CD4-positive, alpha-beta memory T cell (primary cell): ENCODE measurements at regions not wholly inside any gene's neighbourhood (a gene's known extent, or its start where the extent isn't known, plus 50 kb on each side); places are given as distances from the start of the nearest gene placed in this dataset.
A peak's percentile ranks its signal among the peaks of the same experiment; 100 is the strongest.

Experiments used
- CTCF ChIA-PET: fragments of 350-600 bp; sonication (Branson Sonifier 250); formaldehyde crosslinking; loops from one replicate; lab custom pipeline; 2021; ENCODE audit warnings: inconsistent platforms; ENCODE audit not compliant: partially characterized antibody; lab: Charles Lee
- POLR2A ChIA-PET: fragments of 350-600 bp; sonication (Branson Sonifier 250); formaldehyde crosslinking; loops from one replicate; lab custom pipeline; 2021; ENCODE audit not compliant: partially characterized antibody; lab: Charles Lee
- DNase-seq, 5 donors: peaks; one replicate each; pipeline versions ENCODE4 v3.0.0 to v3.0.0-alpha.2; 2020 to 2022; ENCODE audit warnings: mixed read lengths in 1 of 5
- H3K27ac ChIP-seq: one replicate; pipeline ENCODE4 v1.7.0; 2013; ENCODE audit warnings: low read depth, low read length
- H3K27me3 ChIP-seq: 2 replicates; pipeline ENCODE4 v1.7.0; 2013; ENCODE audit warnings: mild to moderate bottlenecking, low read length, moderate library complexity; ENCODE audit not compliant: insufficient read depth
- H3K36me3 ChIP-seq: 2 replicates; pipeline ENCODE4 v1.7.0; 2013; ENCODE audit warnings: mild to moderate bottlenecking, low read length, moderate library complexity; ENCODE audit not compliant: insufficient read depth
- H3K4me1 ChIP-seq: 2 replicates; pipeline ENCODE4 v1.7.0; 2013; ENCODE audit warnings: mild to moderate bottlenecking, low read length, moderate library complexity; ENCODE audit not compliant: insufficient read depth
- H3K4me3 ChIP-seq, 2 donors: one replicate each; pipeline ENCODE4 v1.7.0; 2013; ENCODE audit warnings: low read length in 2 of 2, mild to moderate bottlenecking in 1 of 2
- H3K9me3 ChIP-seq, 2 donors: one replicate each; pipeline ENCODE4 v1.7.0; 2013; ENCODE audit warnings: low read length in 2 of 2, control low read depth in 1 of 2; ENCODE audit not compliant: control insufficient read depth in 1 of 2
- H3K27ac Mint-ChIP-seq, 7 donors: one replicate each; pipeline ENCODE4 v1.8.0; 2020 to 2021; ENCODE audit warnings: mixed read lengths in 7 of 7, mild to moderate bottlenecking in 6 of 7, inconsistent platforms in 3 of 7, moderate library complexity in 3 of 7
- H3K27me3 Mint-ChIP-seq, 2 donors: one replicate each; pipeline ENCODE4 v1.8.0; 2020 to 2021; ENCODE audit warnings: mixed read lengths in 2 of 2
- H3K36me3 Mint-ChIP-seq, 2 donors: one replicate each; pipeline ENCODE4 v1.8.0; 2020 to 2021; ENCODE audit warnings: mixed read lengths in 2 of 2, inconsistent platforms in 1 of 2, mild to moderate bottlenecking in 1 of 2
- H3K4me1 Mint-ChIP-seq, 4 donors: one replicate each; pipeline ENCODE4 v1.8.0; 2020 to 2021; ENCODE audit warnings: mixed read lengths in 4 of 4, mild to moderate bottlenecking in 1 of 4
- H3K4me3 Mint-ChIP-seq, 8 donors: one replicate each; pipeline ENCODE4 v1.8.0; 2020 to 2021; ENCODE audit warnings: mixed read lengths in 8 of 8, mild to moderate bottlenecking in 7 of 8, moderate library complexity in 6 of 8, inconsistent platforms in 3 of 8
- H3K9me3 Mint-ChIP-seq, 8 donors: one replicate each; pipeline ENCODE4 v1.8.0; 2020 to 2021; ENCODE audit warnings: mixed read lengths in 8 of 8, mild to moderate bottlenecking in 5 of 8, inconsistent platforms in 3 of 8, moderate library complexity in 1 of 8
- intact Hi-C: fragments of 100-400 bp; cut with micrococcal nuclease; formaldehyde crosslinking; loops from one replicate; pipeline ENCODE4 v1.15.1; 2023

- POLR2A ChIA-PET: no interaction called here
- intact Hi-C loops: no loop called here
- Histone ChIP-seq H3K27ac (no peak overlapping the region), H3K36me3 (no peaks in the 10 kb centered on the region), H3K27me3 (no peaks in the 10 kb centered on the region), H3K4me3 (no peak overlapping the region), H3K9me3 (no peaks in the 10 kb centered on the region), H3K4me1 (no peaks in the 10 kb centered on the region)
- Mint-ChIP-seq H3K27ac (peak overlapping the region in 1 of 7 donors; percentile 18), H3K4me3 (no peak overlapping the region), H3K9me3 (no peaks in the 10 kb centered on the region), H3K4me1 (peaks cover 0 to 4% (median 0%) of the 10 kb centered on the region in 4 donors), H3K27me3 (peaks cover 0 to 1% of the 10 kb centered on the region in 2 donors), H3K36me3 (no peaks in the 10 kb centered on the region)
- CTCF ChIA-PET: interaction anchor here (1.7 kb wide), 1 partner anchor 11 kb away, joined by 5 read pairs; no protein-coding TSS in a partner anchor
- DNase-seq: no peak
These were observed 166.0 kb downstream of the VEGFA start for GRCh38 chr6:43935921-43936439.

GRCh38 chr6:43934803-43935602 is 165.0 kb downstream of the VEGFA start:
- no peaks in the 10 kb centered on the region for H3K36me3 ChIP-seq
- H3K9me3 Mint-ChIP-seq: no peaks in the 10 kb centered on the region
- H3K27me3 ChIP-seq: no peaks in the 10 kb centered on the region
- peaks cover 0 to 4% (median 0%) of the 10 kb centered on the region in 4 donors for H3K4me1 Mint-ChIP-seq
- H3K4me1 ChIP-seq: no peaks in the 10 kb centered on the region
- ChIA-PET CTCF (no interaction called here), POLR2A (no interaction called here)
- no peaks in the 10 kb centered on the region for H3K36me3 Mint-ChIP-seq
- H3K27me3 Mint-ChIP-seq: peaks cover 0 to 1% of the 10 kb centered on the region in 2 donors
- H3K27ac Mint-ChIP-seq: peak overlapping the region in 1 of 7 donors; percentile 19
- no peak overlapping the region for H3K27ac ChIP-seq
- H3K4me3 Mint-ChIP-seq: no peak overlapping the region
- DNase-seq: no peak
- no peaks in the 10 kb centered on the region for H3K9me3 ChIP-seq
- intact Hi-C loops: no loop called here
- no peak overlapping the region for H3K4me3 ChIP-seq

- Mint-ChIP-seq H3K27me3 (no peaks in the 10 kb centered on the region), H3K9me3 (no peaks in the 10 kb centered on the region), H3K4me3 (no peak overlapping the region), H3K4me1 (peaks cover 0 to 4% (median 0%) of the 10 kb centered on the region in 4 donors), H3K36me3 (no peaks in the 10 kb centered on the region), H3K27ac (no peak overlapping the region)
- H3K27me3 ChIP-seq: no peaks in the 10 kb centered on the region
- ChIA-PET POLR2A (no interaction called here), CTCF (no interaction called here)
- H3K9me3 ChIP-seq: no peaks in the 10 kb centered on the region
- no peaks in the 10 kb centered on the region for H3K36me3 ChIP-seq
- intact Hi-C loops: no loop called here
- no peak overlapping the region for H3K4me3 ChIP-seq
- no peak for DNase-seq
- H3K4me1 ChIP-seq: no peaks in the 10 kb centered on the region
- no peak overlapping the region for H3K27ac ChIP-seq
These were observed 164.3 kb downstream of the VEGFA start for GRCh38 chr6:43934183-43934802.

GRCh38 chr6:43933148-43933885 is 163.3 kb downstream of the VEGFA start:
- Histone ChIP-seq H3K36me3 (no peaks in the 10 kb centered on the region), H3K9me3 (no peaks in the 10 kb centered on the region), H3K27ac (no peak overlapping the region), H3K4me1 (no peaks in the 10 kb centered on the region), H3K27me3 (no peaks in the 10 kb centered on the region), H3K4me3 (no peak overlapping the region)
- Mint-ChIP-seq H3K36me3 (no peaks in the 10 kb centered on the region), H3K9me3 (no peaks in the 10 kb centered on the region), H3K27ac (no peak overlapping the region), H3K4me3 (no peak overlapping the region), H3K4me1 (peaks cover 0 to 4% (median 0%) of the 10 kb centered on the region in 4 donors), H3K27me3 (no peaks in the 10 kb centered on the region)
- DNase-seq: no peak
- ChIA-PET POLR2A (no interaction called here), CTCF (no interaction called here)
- intact Hi-C loops: no loop called here

- no peaks in the 10 kb centered on the region for H3K9me3 ChIP-seq
- no peaks in the 10 kb centered on the region for H3K27me3 ChIP-seq
- H3K4me3 ChIP-seq: no peak overlapping the region
- H3K36me3 Mint-ChIP-seq: no peaks in the 10 kb centered on the region
- H3K4me1 Mint-ChIP-seq: peaks cover 0 to 7% (median 4%) of the 10 kb centered on the region in 4 donors
- intact Hi-C loops: no loop called here
- H3K36me3 ChIP-seq: no peaks in the 10 kb centered on the region
- H3K27ac ChIP-seq: no peak overlapping the region
- POLR2A ChIA-PET: no interaction called here
- no peak overlapping the region for H3K4me3 Mint-ChIP-seq
- no peaks in the 10 kb centered on the region for H3K9me3 Mint-ChIP-seq
- no peaks in the 10 kb centered on the region for H3K27me3 Mint-ChIP-seq
- no peaks in the 10 kb centered on the region for H3K4me1 ChIP-seq
- DNase-seq: no peak
- H3K27ac Mint-ChIP-seq: peak overlapping the region in 1 of 7 donors; percentile 23
- CTCF ChIA-PET: no interaction called here
These were observed 162.5 kb downstream of the VEGFA start for GRCh38 chr6:43932259-43933147.

- H3K27ac Mint-ChIP-seq: no peak overlapping the region
- no peak for DNase-seq
- intact Hi-C loops: no loop called here
- ChIA-PET CTCF (no interaction called here), POLR2A (no interaction called here)
- H3K27me3 Mint-ChIP-seq: no peaks in the 10 kb centered on the region
- peaks cover 0 to 15% (median 7%) of the 10 kb centered on the region in 4 donors for H3K4me1 Mint-ChIP-seq
- no peaks in the 10 kb centered on the region for H3K36me3 ChIP-seq
- no peaks in the 10 kb centered on the region for H3K4me1 ChIP-seq
- no peaks in the 10 kb centered on the region for H3K9me3 ChIP-seq
- no peaks in the 10 kb centered on the region for H3K36me3 Mint-ChIP-seq
- H3K4me3 ChIP-seq: no peak overlapping the region
- no peaks in the 10 kb centered on the region for H3K9me3 Mint-ChIP-seq
- no peak overlapping the region for H3K27ac ChIP-seq
- H3K4me3 Mint-ChIP-seq: no peak overlapping the region
- H3K27me3 ChIP-seq: no peaks in the 10 kb centered on the region
These were observed 161.2 kb downstream of the VEGFA start for GRCh38 chr6:43931201-43931600.
